ENCODE measurements at regions not wholly inside any gene's neighbourhood (a gene's known extent, or its start where the extent isn't known, plus 50 kb on each side); places are given as distances from the start of the nearest gene placed in this dataset.

GRCh38 chr12:39102474-39103209, 197.3 kb upstream of the CPNE8 start:
- Mint-ChIP-seq H3K4me1 (no peaks in the 10 kb centered on the region), H3K4me3 (no peak overlapping the region), H3K9me3 (no peaks in the 10 kb centered on the region), H3K36me3 (ENCODE audit: low read depth) (no peaks in the 10 kb centered on the region), H3K27ac (no peak overlapping the region), H3K27me3 (no peaks in the 10 kb centered on the region)
- DNase-seq (no peak), ATAC-seq (no peak)

GRCh38 chr12:39095636-39096330, 190.4 kb upstream of the CPNE8 start:
- Mint-ChIP-seq H3K27ac (no peak overlapping the region), H3K4me3 (no peak overlapping the region), H3K4me1 (no peaks in the 10 kb centered on the region), H3K9me3 (no peaks in the 10 kb centered on the region), H3K36me3 (ENCODE audit: low read depth) (no peaks in the 10 kb centered on the region), H3K27me3 (no peaks in the 10 kb centered on the region)
- DNase-seq (no peak), ATAC-seq (no peak)

DNA sequence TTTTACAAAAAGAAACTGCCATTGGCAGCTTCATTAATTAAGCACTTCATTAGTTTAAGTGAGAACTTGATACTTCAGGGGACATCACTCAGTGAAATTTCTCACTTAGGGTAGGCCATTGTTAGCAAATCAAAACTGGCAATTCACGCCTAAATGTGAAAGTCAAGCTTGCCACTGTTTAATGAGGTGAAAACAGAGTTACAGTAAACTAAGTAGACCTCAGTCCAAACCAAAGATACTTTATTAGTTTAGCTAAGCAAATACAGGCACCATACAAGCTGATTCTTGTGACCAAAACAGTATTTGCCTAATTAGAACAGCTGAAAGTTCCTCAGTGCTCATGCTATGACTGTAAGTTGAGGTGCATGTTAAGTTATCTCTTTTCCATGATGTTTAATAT, 176.5 kb upstream of the CPNE8 start:
- H3K36me3 Mint-ChIP-seq (ENCODE audit: low read depth): no peaks in the 10 kb centered on the region

DNA sequence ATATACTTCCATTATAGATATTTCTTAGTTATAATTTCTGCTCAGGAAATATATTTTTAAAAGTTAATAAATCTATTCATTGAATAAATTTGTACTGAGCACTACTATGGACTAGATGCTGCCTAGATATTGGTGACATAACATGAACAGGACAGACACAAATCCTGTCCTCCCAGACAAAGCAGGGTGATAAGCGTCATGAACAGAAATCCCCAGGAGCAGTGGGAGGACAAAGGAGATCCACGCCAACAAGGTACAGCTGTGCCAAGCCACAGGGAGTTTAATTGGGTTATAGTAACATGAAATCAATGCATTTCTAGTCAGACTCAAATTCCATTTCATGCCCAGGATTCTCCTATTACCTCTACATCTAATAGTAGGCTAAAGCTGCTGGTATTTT, 171.8 kb upstream of the CPNE8 start:
- no peak overlapping the region for H3K4me3 Mint-ChIP-seq
- no peak overlapping the region for H3K27ac Mint-ChIP-seq
- H3K9me3 Mint-ChIP-seq: no peaks in the 10 kb centered on the region
- no peaks in the 10 kb centered on the region for H3K36me3 Mint-ChIP-seq (ENCODE audit: low read depth)
- ATAC-seq (no peak), DNase-seq (no peak)
- no peaks in the 10 kb centered on the region for H3K27me3 Mint-ChIP-seq
- H3K4me1 Mint-ChIP-seq: no peaks in the 10 kb centered on the region

More for the DNA sequence above, 176.5 kb upstream of the CPNE8 start:
- no peaks in the 10 kb centered on the region for H3K27me3 Mint-ChIP-seq
- H3K4me3 Mint-ChIP-seq: no peak overlapping the region
- H3K9me3 Mint-ChIP-seq: no peaks in the 10 kb centered on the region
- H3K27ac Mint-ChIP-seq: no peak overlapping the region
- ATAC-seq: no peak
- DNase-seq: no peak
- no peaks in the 10 kb centered on the region for H3K4me1 Mint-ChIP-seq

GRCh38 chr12:39074063-39074462, 168.7 kb upstream of the CPNE8 start:
- ATAC-seq: no peak
- no peaks in the 10 kb centered on the region for H3K4me1 Mint-ChIP-seq
- H3K27ac Mint-ChIP-seq: no peak overlapping the region
- DNase-seq: no peak
- H3K27me3 Mint-ChIP-seq: no peaks in the 10 kb centered on the region
- H3K9me3 Mint-ChIP-seq: peaks cover 3% of the 10 kb centered on the region
- no peaks in the 10 kb centered on the region for H3K36me3 Mint-ChIP-seq (ENCODE audit: low read depth)
- H3K4me3 Mint-ChIP-seq: no peak overlapping the region

- H3K27ac Mint-ChIP-seq: no peak overlapping the region
- DNase-seq: no peak
- no peaks in the 10 kb centered on the region for H3K27me3 Mint-ChIP-seq
- H3K4me3 Mint-ChIP-seq: no peak overlapping the region
- H3K36me3 Mint-ChIP-seq (ENCODE audit: low read depth): no peaks in the 10 kb centered on the region
- H3K4me1 Mint-ChIP-seq: no peaks in the 10 kb centered on the region
- ATAC-seq: no peak
- peaks cover 3% of the 10 kb centered on the region for H3K9me3 Mint-ChIP-seq
These were observed 167.3 kb upstream of the CPNE8 start for GRCh38 chr12:39072658-39073057.

GRCh38 chr12:39071611-39072010, 166.2 kb upstream of the CPNE8 start:
- H3K27ac Mint-ChIP-seq: no peak overlapping the region
- DNase-seq (no peak), ATAC-seq (no peak)
- H3K4me3 Mint-ChIP-seq: no peak overlapping the region
- H3K9me3 Mint-ChIP-seq: peaks cover 3% of the 10 kb centered on the region
- no peaks in the 10 kb centered on the region for H3K4me1 Mint-ChIP-seq
- no peaks in the 10 kb centered on the region for H3K36me3 Mint-ChIP-seq (ENCODE audit: low read depth)
- H3K27me3 Mint-ChIP-seq: no peaks in the 10 kb centered on the region

GRCh38 chr12:39070775-39071174, 165.4 kb upstream of the CPNE8 start:
- Mint-ChIP-seq H3K36me3 (ENCODE audit: low read depth) (no peaks in the 10 kb centered on the region), H3K9me3 (peaks cover 3% of the 10 kb centered on the region), H3K27ac (no peak overlapping the region), H3K4me1 (no peaks in the 10 kb centered on the region), H3K4me3 (no peak overlapping the region), H3K27me3 (no peaks in the 10 kb centered on the region)
- DNase-seq (no peak), ATAC-seq (no peak)

GRCh38 chr12:39065455-39065854, 160.1 kb upstream of the CPNE8 start:
- H3K27me3 Mint-ChIP-seq: no peaks in the 10 kb centered on the region
- H3K27ac Mint-ChIP-seq: no peak overlapping the region
- H3K36me3 Mint-ChIP-seq (ENCODE audit: low read depth): no peaks in the 10 kb centered on the region
- H3K9me3 Mint-ChIP-seq: peaks cover 4% of the 10 kb centered on the region
- no peak for ATAC-seq
- H3K4me1 Mint-ChIP-seq: no peaks in the 10 kb centered on the region
- H3K4me3 Mint-ChIP-seq: no peak overlapping the region
- no peak for DNase-seq

DNA sequence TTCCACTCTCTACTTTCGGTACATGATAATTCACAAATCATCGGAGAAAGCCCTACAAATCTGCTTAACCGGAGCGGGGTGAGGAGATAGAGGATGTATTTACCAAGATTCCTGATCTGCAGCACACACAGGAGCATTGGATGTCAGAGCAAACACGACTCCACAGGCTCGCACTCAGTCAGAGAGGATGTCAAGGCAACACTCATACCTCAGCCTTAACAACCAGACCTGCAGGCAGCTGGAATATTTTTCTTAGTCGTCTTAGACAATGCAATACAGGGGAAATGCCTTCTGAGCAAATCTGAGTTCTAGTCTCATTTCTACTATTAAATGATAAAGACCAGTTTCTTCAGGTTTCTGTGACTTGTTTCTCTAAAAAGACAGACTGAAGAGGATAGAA, 159.3 kb upstream of the CPNE8 start:
- ATAC-seq: no peak
- no peaks in the 10 kb centered on the region for H3K36me3 Mint-ChIP-seq (ENCODE audit: low read depth)
- no peak overlapping the region for H3K4me3 Mint-ChIP-seq
- H3K4me1 Mint-ChIP-seq: no peaks in the 10 kb centered on the region
- H3K9me3 Mint-ChIP-seq: peaks cover 8% of the 10 kb centered on the region
- no peak overlapping the region for H3K27ac Mint-ChIP-seq
- no peak for DNase-seq
- no peaks in the 10 kb centered on the region for H3K27me3 Mint-ChIP-seq

GRCh38 chr12:39062266-39062996, 157.0 kb upstream of the CPNE8 start:
- no peak for DNase-seq

DNA sequence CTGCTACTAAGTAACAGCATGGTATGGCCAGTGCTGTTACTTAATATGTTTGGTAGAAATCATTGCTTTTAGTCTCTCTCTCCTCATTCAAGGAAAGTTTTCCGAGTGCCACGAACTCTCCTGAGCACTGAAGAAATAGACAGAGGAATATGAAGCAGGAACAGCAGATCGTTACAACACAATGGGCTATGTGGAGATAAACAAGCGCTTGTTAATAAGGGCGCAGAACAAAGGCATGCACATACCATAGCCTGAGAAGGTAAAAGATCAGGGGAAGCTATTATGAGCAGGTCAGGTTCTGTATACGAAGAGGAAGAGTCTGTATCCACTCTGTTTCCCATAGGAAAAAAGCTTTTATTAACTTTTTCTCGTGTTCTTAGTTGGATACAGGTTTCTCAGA, 156.2 kb upstream of the CPNE8 start:
- no peak for DNase-seq
- Mint-ChIP-seq H3K4me3 (no peak overlapping the region), H3K27ac (no peak overlapping the region), H3K9me3 (peaks cover 9% of the 10 kb centered on the region), H3K36me3 (ENCODE audit: low read depth) (no peaks in the 10 kb centered on the region), H3K4me1 (no peaks in the 10 kb centered on the region), H3K27me3 (no peaks in the 10 kb centered on the region)
- ATAC-seq: no peak

More at GRCh38 chr12:39062266-39062996, 157.0 kb upstream of the CPNE8 start:
- H3K9me3 Mint-ChIP-seq: peaks cover 9% of the 10 kb centered on the region
- ATAC-seq: no peak
- H3K27me3 Mint-ChIP-seq: no peaks in the 10 kb centered on the region
- no peaks in the 10 kb centered on the region for H3K4me1 Mint-ChIP-seq
- no peak overlapping the region for H3K4me3 Mint-ChIP-seq
- H3K27ac Mint-ChIP-seq: no peak overlapping the region
- H3K36me3 Mint-ChIP-seq (ENCODE audit: low read depth): no peaks in the 10 kb centered on the region

GRCh38 chr12:39048395-39048794, 143.0 kb upstream of the CPNE8 start:
- H3K4me1 Mint-ChIP-seq: no peaks in the 10 kb centered on the region
- DNase-seq: no peak
- H3K36me3 Mint-ChIP-seq (ENCODE audit: low read depth): no peaks in the 10 kb centered on the region
- H3K27ac Mint-ChIP-seq: no peak overlapping the region
- no peaks in the 10 kb centered on the region for H3K27me3 Mint-ChIP-seq
- no peak overlapping the region for H3K4me3 Mint-ChIP-seq
- peaks cover 5% of the 10 kb centered on the region for H3K9me3 Mint-ChIP-seq
- no peak for ATAC-seq

DNA sequence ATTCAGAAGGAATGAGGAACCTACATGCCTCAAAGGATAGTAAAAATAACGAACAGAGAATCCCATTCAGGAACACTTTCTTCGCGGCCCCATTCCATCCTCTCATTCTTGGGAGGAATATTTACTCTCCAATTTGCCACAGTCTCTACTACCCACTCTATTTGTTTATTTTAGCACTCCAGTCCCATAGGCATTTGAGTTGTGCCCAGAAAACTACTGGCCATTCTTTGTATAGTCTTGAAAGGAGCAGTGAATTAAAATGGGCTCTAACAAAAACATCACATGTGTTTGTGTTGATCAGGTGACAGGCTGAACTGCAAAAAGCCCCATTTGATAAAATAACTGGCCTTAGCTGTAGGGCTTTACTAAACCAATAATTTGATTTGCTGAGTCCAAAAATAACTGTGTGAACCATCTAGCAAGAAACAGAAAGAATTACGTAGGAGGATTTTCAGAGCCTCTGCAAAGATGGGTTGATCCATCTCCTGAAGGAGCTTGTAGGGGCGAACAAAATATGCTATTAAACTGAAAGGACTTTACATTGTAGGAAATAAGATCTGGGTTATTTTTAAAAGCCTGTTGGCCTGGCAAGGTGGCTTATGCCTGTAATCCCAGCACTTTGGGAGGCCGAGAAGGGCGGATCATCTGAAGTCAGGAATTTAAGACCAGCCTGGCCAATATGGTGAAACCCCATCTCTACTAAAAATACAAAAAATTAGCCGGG, 142.3 kb upstream of the CPNE8 start:
- H3K27ac Mint-ChIP-seq: no peak overlapping the region
- H3K4me1 Mint-ChIP-seq: no peaks in the 10 kb centered on the region
- no peaks in the 10 kb centered on the region for H3K36me3 Mint-ChIP-seq (ENCODE audit: low read depth)
- ATAC-seq (no peak), DNase-seq (no peak)
- no peak overlapping the region for H3K4me3 Mint-ChIP-seq
- H3K27me3 Mint-ChIP-seq: no peaks in the 10 kb centered on the region
- no peaks in the 10 kb centered on the region for H3K9me3 Mint-ChIP-seq

Data from activated naive CD8-positive, alpha-beta T cell treated with anti-CD3 and anti-CD28 coated beads, Interleukin-2, amount 50 U/mL, for 24 hours (primary cell).